T-helper 2 cell (primary cell): ENCODE measurements at regions not wholly inside any gene's neighbourhood (a gene's known extent, or its start where the extent isn't known, plus 50 kb on each side); places are given as distances from the start of the nearest gene placed in this dataset.

Experiments
- DNase-seq, 5 experiments: peaks; one replicate each; pipeline versions ENCODE4 v3.0.0 to v3.0.0-alpha.2; 2012 to 2022

- no peak for DNase-seq
Observed at GRCh38 chr13:99636728-99637353, 135.6 kb downstream of the TM9SF2 start.

- DNase-seq: no peak
Observed at GRCh38 chr13:99636306-99636705, 135.0 kb downstream of the TM9SF2 start.

GRCh38 chr13:99634672-99635071 lies 133.4 kb downstream of the TM9SF2 start:
- DNase-seq: no peak

GRCh38 chr13:99630269-99630898 lies 129.1 kb downstream of the TM9SF2 start:
- no peak for DNase-seq

- no peak for DNase-seq
Observed at GRCh38 chr13:99629641-99630040, 128.4 kb downstream of the TM9SF2 start.

GRCh38 chr13:99628442-99628841 lies 127.2 kb downstream of the TM9SF2 start:
- DNase-seq: no peak

GRCh38 chr13:99626461-99627082 lies 125.3 kb downstream of the TM9SF2 start:
- DNase-seq: no peak

- no peak for DNase-seq
Observed at GRCh38 chr13:99624936-99625540, 123.8 kb downstream of the TM9SF2 start.

GRCh38 chr13:99620806-99621205 lies 119.5 kb downstream of the TM9SF2 start:
- no peak for DNase-seq

- DNase-seq: no peak
Observed at GRCh38 chr13:99619207-99619606, 117.9 kb downstream of the TM9SF2 start.

- DNase-seq: peak in 1 of 5 experiments; percentile 51
Observed at GRCh38 chr13:99617474-99618255, 116.4 kb downstream of the TM9SF2 start.

GRCh38 chr13:99614465-99614885 lies 113.2 kb downstream of the TM9SF2 start:
- peak in 1 of 5 experiments; percentile 20 for DNase-seq
